DMS114 treated with DMSO at 0.1 percent for 48 hours (cell line): ENCODE measurements at regions not wholly inside any gene's neighbourhood (a gene's known extent, or its start where the extent isn't known, plus 50 kb on each side); places are given as distances from the start of the nearest gene placed in this dataset.

Experiments used
- DNase-seq: peaks from one replicate; lab custom pipeline; 2025; ENCODE audit not compliant: unreplicated experiment; lab: John Stamatoyannopoulos, UW

GRCh38 chr2:59066787-59067399 lies 825.8 kb upstream of the FANCL start:
- DNase-seq, result no peak

GRCh38 chr2:59047373-59047995 lies 806.4 kb upstream of the FANCL start:
- DNase-seq, result no peak

- no peak for DNase-seq
These were observed 805.6 kb upstream of the FANCL start for GRCh38 chr2:59046401-59047372.

GRCh38 chr2:59044736-59045135 lies 803.6 kb upstream of the FANCL start:
- no peak for DNase-seq

- DNase-seq, result no peak
These were observed 800.0 kb upstream of the FANCL start for GRCh38 chr2:59041139-59041538.

- DNase-seq, result no peak
These were observed 793.7 kb upstream of the FANCL start for GRCh38 chr2:59034837-59035236.

- DNase-seq, result no peak
These were observed 793.0 kb upstream of the FANCL start for GRCh38 chr2:59034106-59034505.

- DNase-seq, result no peak
These were observed 792.5 kb upstream of the FANCL start for GRCh38 chr2:59033661-59034060.

GRCh38 chr2:59032499-59032898 lies 791.4 kb upstream of the FANCL start:
- DNase-seq, result no peak

GRCh38 chr2:59029058-59029457 lies 787.9 kb upstream of the FANCL start:
- no peak for DNase-seq

- DNase-seq, result no peak
These were observed 786.2 kb upstream of the FANCL start for GRCh38 chr2:59027320-59027719.

- DNase-seq, result peak; percentile 2
These were observed 784.1 kb upstream of the FANCL start for GRCh38 chr2:59025157-59025757.

GRCh38 chr2:59021786-59022185 lies 780.7 kb upstream of the FANCL start:
- DNase-seq, result no peak

GRCh38 chr2:59019566-59020159 lies 778.5 kb upstream of the FANCL start:
- no peak for DNase-seq

GRCh38 chr2:59018737-59019136 lies 777.6 kb upstream of the FANCL start:
- DNase-seq, result no peak

GRCh38 chr2:59015027-59015426 lies 773.9 kb upstream of the FANCL start:
- no peak for DNase-seq

GRCh38 chr2:59012971-59013370 lies 771.8 kb upstream of the FANCL start:
- DNase-seq, result no peak

GRCh38 chr2:59012234-59012633 lies 771.1 kb upstream of the FANCL start:
- no peak for DNase-seq

GRCh38 chr2:59008950-59009349 lies 767.8 kb upstream of the FANCL start:
- no peak for DNase-seq

GRCh38 chr2:59005836-59006615 lies 764.9 kb upstream of the FANCL start:
- no peak for DNase-seq
